ENCODE measurements at regions not wholly inside any gene's neighbourhood (a gene's known extent, or its start where the extent isn't known, plus 50 kb on each side); places are given as distances from the start of the nearest gene placed in this dataset.

DNA sequence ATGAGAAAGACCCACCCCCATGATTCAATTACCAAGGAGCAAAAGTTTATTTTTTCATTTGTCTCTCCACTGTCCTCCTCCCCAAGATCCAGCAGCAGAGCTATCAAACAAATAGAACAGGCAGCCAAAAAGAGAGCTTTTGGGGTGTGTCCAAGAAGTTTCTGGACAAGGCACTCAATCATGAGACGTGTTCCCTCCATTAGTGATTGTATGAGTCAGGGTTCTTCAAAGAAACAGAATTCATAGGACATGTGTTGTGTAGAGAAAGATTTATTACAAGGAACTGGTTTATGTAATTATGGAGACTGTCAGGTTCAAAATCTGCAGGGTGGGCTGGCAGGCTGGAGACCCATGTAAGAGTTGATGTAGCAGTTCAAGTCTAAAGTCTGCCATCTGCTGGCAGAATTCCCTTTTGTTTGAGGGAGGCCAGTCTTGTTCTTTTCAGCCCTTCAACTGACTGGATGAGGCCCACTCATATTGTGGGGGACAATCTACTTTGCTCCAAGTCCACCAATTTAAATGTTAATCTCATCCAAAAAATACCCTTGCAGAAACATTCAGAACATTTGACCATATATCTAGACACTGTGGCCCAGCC is 248.1 kb upstream of the OPRM1 start:
- H3K4me3 Mint-ChIP-seq (ENCODE audit: low read depth, unreplicated experiment) = no peak overlapping the region
- H3K27ac Mint-ChIP-seq (ENCODE audit: unreplicated experiment) = no peak overlapping the region
- no peaks in the 10 kb centered on the region for H3K36me3 Mint-ChIP-seq (ENCODE audit: insufficient read depth, unreplicated experiment)
- H3K9me3 Mint-ChIP-seq (ENCODE audit: low read depth, unreplicated experiment) = no peaks in the 10 kb centered on the region
- BruUV-seq (replicated peaks) = no TSS peak
- H3K4me1 Mint-ChIP-seq (ENCODE audit: low read depth, unreplicated experiment) = peaks cover 8% of the 10 kb centered on the region
- intact Hi-C loops (cut with micrococcal nuclease; ENCODE audit: unreplicated experiment) = no loop called here
- TF ChIP-seq, protein P1, sequence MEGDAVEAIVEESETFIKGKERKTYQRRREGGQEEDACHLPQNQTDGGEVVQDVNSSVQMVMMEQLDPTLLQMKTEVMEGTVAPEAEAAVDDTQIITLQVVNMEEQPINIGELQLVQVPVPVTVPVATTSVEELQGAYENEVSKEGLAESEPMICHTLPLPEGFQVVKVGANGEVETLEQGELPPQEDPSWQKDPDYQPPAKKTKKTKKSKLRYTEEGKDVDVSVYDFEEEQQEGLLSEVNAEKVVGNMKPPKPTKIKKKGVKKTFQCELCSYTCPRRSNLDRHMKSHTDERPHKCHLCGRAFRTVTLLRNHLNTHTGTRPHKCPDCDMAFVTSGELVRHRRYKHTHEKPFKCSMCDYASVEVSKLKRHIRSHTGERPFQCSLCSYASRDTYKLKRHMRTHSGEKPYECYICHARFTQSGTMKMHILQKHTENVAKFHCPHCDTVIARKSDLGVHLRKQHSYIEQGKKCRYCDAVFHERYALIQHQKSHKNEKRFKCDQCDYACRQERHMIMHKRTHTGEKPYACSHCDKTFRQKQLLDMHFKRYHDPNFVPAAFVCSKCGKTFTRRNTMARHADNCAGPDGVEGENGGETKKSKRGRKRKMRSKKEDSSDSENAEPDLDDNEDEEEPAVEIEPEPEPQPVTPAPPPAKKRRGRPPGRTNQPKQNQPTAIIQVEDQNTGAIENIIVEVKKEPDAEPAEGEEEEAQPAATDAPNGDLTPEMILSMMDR (IDR thresholded peaks at IDR 0.05; ENCODE audit: unreplicated experiment) = no peak
- DNase-seq = no peak
- CTCF ChIA-PET = no interaction called here
- no peaks in the 10 kb centered on the region for H3K27me3 Mint-ChIP-seq (ENCODE audit: unreplicated experiment)

DNA sequence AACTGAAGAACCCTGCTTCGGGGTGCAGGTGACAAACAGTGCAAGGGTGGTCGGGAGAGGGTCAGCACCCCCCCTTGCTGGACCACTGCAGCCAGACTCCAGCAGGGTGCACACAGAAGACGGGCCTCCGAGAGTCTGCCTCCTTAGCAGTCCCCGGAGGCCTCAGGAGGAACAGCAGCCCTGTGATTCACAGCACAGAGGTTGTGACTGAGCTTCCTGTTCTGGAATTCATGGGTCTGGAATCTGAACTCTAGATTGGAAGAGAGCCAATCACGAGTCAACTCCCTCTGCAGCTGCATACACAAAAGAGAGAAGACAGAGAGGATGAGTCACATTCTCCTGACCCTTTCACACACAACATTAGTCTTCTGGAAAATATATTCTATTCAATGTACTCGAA is 249.0 kb upstream of the OPRM1 start:
- Mint-ChIP-seq H3K27ac (ENCODE audit: unreplicated experiment) (peak overlapping the region; percentile 21), H3K4me1 (ENCODE audit: low read depth, unreplicated experiment) (peaks cover 10% of the 10 kb centered on the region), H3K27me3 (ENCODE audit: unreplicated experiment) (no peaks in the 10 kb centered on the region), H3K36me3 (ENCODE audit: insufficient read depth, unreplicated experiment) (no peaks in the 10 kb centered on the region), H3K4me3 (ENCODE audit: low read depth, unreplicated experiment) (no peak overlapping the region), H3K9me3 (ENCODE audit: low read depth, unreplicated experiment) (no peaks in the 10 kb centered on the region)
- BruUV-seq (replicated peaks) = no TSS peak
- TF ChIP-seq, protein P1 (IDR thresholded peaks at IDR 0.05; ENCODE audit: unreplicated experiment) = no peak
- intact Hi-C loops (cut with micrococcal nuclease; ENCODE audit: unreplicated experiment) = no loop called here
- peak; percentile 23 for DNase-seq
- CTCF ChIA-PET = interaction anchor here (1.0 kb wide), 1 partner anchor 11 kb away, joined by 3 read pairs; no protein-coding TSS in a partner anchor

DNA sequence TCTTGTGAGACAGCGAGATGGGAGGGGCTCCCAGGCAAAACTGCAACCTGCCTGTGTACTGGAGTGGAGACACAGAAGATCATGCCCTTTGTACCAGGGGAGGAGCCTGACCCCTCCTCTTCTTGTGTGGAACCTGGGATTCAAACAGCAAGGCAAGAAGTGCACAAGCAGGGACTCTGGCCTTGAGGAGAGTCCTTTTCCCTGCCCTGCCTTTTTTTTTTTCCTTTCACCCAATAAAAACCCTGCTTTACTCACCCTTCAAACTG is 251.8 kb upstream of the OPRM1 start:
- H3K4me3 Mint-ChIP-seq (ENCODE audit: low read depth, unreplicated experiment) = no peak overlapping the region
- intact Hi-C loops (cut with micrococcal nuclease; ENCODE audit: unreplicated experiment) = no loop called here
- TF ChIP-seq, protein P1 (IDR thresholded peaks at IDR 0.05; ENCODE audit: unreplicated experiment) = no peak
- CTCF ChIA-PET = no interaction called here
- H3K9me3 Mint-ChIP-seq (ENCODE audit: low read depth, unreplicated experiment) = no peaks in the 10 kb centered on the region
- no peak for DNase-seq
- H3K27ac Mint-ChIP-seq (ENCODE audit: unreplicated experiment) = no peak overlapping the region
- peaks cover 10% of the 10 kb centered on the region for H3K4me1 Mint-ChIP-seq (ENCODE audit: low read depth, unreplicated experiment)
- H3K27me3 Mint-ChIP-seq (ENCODE audit: unreplicated experiment) = no peaks in the 10 kb centered on the region
- BruUV-seq (replicated peaks) = no TSS peak
- H3K36me3 Mint-ChIP-seq (ENCODE audit: insufficient read depth, unreplicated experiment) = no peaks in the 10 kb centered on the region

DNA sequence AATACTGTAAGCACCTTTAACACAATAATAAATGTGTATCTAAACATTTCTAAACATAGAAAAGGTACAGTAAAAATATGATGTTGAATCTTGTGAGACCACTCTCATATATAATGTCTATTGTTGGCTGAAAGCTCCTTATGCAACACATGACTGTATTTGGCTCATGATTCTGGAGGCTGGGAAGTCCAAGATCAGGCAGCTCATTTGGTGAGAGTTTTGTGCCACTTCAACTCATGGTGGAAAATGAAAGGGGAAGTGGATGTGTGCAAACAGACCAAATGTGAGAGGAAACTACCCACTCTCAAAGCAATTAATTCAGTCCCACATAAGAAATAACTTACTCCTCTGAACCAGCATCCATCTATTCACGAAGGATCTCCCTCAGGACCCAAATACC is 257.7 kb upstream of the OPRM1 start:
- Mint-ChIP-seq H3K27me3 (ENCODE audit: unreplicated experiment) (no peaks in the 10 kb centered on the region), H3K36me3 (ENCODE audit: insufficient read depth, unreplicated experiment) (no peaks in the 10 kb centered on the region), H3K4me3 (ENCODE audit: low read depth, unreplicated experiment) (no peak overlapping the region), H3K9me3 (ENCODE audit: low read depth, unreplicated experiment) (peaks cover 2% of the 10 kb centered on the region), H3K4me1 (ENCODE audit: low read depth, unreplicated experiment) (peaks cover 6% of the 10 kb centered on the region), H3K27ac (ENCODE audit: unreplicated experiment) (no peak overlapping the region)
- no peak for DNase-seq
- TF ChIP-seq, protein P1 (IDR thresholded peaks at IDR 0.05; ENCODE audit: unreplicated experiment) = no peak
- CTCF ChIA-PET = no interaction called here
- BruUV-seq (replicated peaks) = no TSS peak
- intact Hi-C loops (cut with micrococcal nuclease; ENCODE audit: unreplicated experiment) = no loop called here

All from Calu3 (cell line).